SU-DHL-6 (cell line): ENCODE measurements at regions not wholly inside any gene's neighbourhood (a gene's known extent, or its start where the extent isn't known, plus 50 kb on each side); places are given as distances from the start of the nearest gene placed in this dataset.

Experiments
- H2AFZ ChIP-seq: fragments of 200-600 bp; sonication (generic); 2 replicates; pipeline ENCODE4 v1.6.1; 2014; ENCODE audit warnings: low read depth, mild to moderate bottlenecking, moderate library complexity, mixed read lengths, antibody characterized with exemption, low read length; ENCODE audit not compliant: severe bottlenecking
- H3F3A ChIP-seq: fragments of 200-600 bp; shearing (Covaris generic); 2 replicates; pipeline ENCODE4 v1.6.0; 2016; ENCODE audit warnings: antibody characterized with exemption, mild to moderate bottlenecking; ENCODE audit not compliant: insufficient read depth
- H3K27ac ChIP-seq: fragments of 200-600 bp; sonication (generic); 2 replicates; pipeline ENCODE4 v1.5.1; 2016; ENCODE audit warnings: low read depth, mild to moderate bottlenecking, low read length, moderate library complexity, mixed read lengths
- H3K27me3 ChIP-seq: fragments of 200-600 bp; sonication (generic), shearing (Covaris generic); 2 replicates; pipeline ENCODE4 v1.6.0; 2014; ENCODE audit warnings: mild to moderate bottlenecking, low read length
- H3K36me3 ChIP-seq: fragments of 200-600 bp; sonication (generic); 2 replicates; pipeline ENCODE4 v1.6.1; 2014; ENCODE audit warnings: mild to moderate bottlenecking, low read length, mixed read lengths
- H3K4me2 ChIP-seq: fragments of 300-600, 200-600 bp; shearing (Covaris generic), sonication (generic); 2 replicates; pipeline ENCODE4 v1.6.0; 2014; ENCODE audit warnings: low read length, low read depth, mild to moderate bottlenecking; ENCODE audit not compliant: poor library complexity, severe bottlenecking
- H3K4me3 ChIP-seq: fragments of 200-600 bp; sonication (generic); 2 replicates; pipeline ENCODE4 v1.5.1; 2014; ENCODE audit warnings: antibody characterized with exemption, low read length, mild to moderate bottlenecking, mixed read lengths; ENCODE audit not compliant: insufficient read depth, poor library complexity, severe bottlenecking
- H3K79me2 ChIP-seq: fragments of 200-600 bp; sonication (generic); 2 replicates; pipeline ENCODE4 v1.6.1; 2014; ENCODE audit warnings: mild to moderate bottlenecking, low read length, moderate library complexity; ENCODE audit not compliant: insufficient read depth
- H3K9ac ChIP-seq: fragments of 200-600 bp; sonication (generic); 2 replicates; pipeline ENCODE4 v1.7.0; 2014; ENCODE audit warnings: mild to moderate bottlenecking, low read length
- H3K9me2 ChIP-seq: fragments of 200-600 bp; sonication (generic); replicated peaks from 2 replicates; pipeline ENCODE4 v1.6.1; 2014; ENCODE audit warnings: low read length; ENCODE audit not compliant: insufficient read depth
- H3K9me3 ChIP-seq: fragments of 200-600 bp; sonication (generic); 2 replicates; pipeline ENCODE4 v1.6.1; 2014; ENCODE audit warnings: low read length, mixed read lengths; ENCODE audit not compliant: insufficient read depth
- H4K20me1 ChIP-seq: fragments of 200-600 bp; sonication (generic); 2 replicates; pipeline ENCODE4 v1.6.1; 2014; ENCODE audit warnings: low read depth, mild to moderate bottlenecking, antibody characterized with exemption, low read length, moderate library complexity, mixed read lengths
- CTCF ChIP-seq: fragments of 200-600 bp; sonication (generic); IDR thresholded peaks from one replicate; pipeline ENCODE4 v1.5.1; 2017; ENCODE audit warnings: antibody characterized with exemption, mild to moderate bottlenecking, low read length, moderate library complexity; ENCODE audit not compliant: insufficient read depth, poor library complexity, severe bottlenecking
- EZH2phosphoT487 ChIP-seq: fragments of 200-600 bp; sonication (generic), shearing (Covaris generic); conservative IDR thresholded peaks from 2 replicates; pipeline ENCODE4 v1.6.1; 2018; ENCODE audit warnings: mild to moderate bottlenecking, antibody characterized with exemption, low read length, moderate library complexity, mixed read lengths

- TF ChIP-seq EZH2phosphoT487 (no peak), CTCF (no peak)
- Histone ChIP-seq H3K27me3 (no peaks in the 10 kb centered on the region), H3K9ac (no peak overlapping the region), H3K36me3 (no peaks in the 10 kb centered on the region), H2AFZ (no peak overlapping the region), H3K79me2 (no peaks in the 10 kb centered on the region), H3K9me3 (no peaks in the 10 kb centered on the region), H3K4me3 (no peak overlapping the region), H3K9me2 (no peaks in the 10 kb centered on the region), H4K20me1 (no peaks in the 10 kb centered on the region), H3K27ac (no peak overlapping the region), H3F3A (no peaks in the 10 kb centered on the region), H3K4me2 (no peak overlapping the region)
These were observed 114.3 kb upstream of the TEX13C start for GRCh38 chrX:125205133-125205917.

GRCh38 chrX:125205918-125206665 is 113.6 kb upstream of the TEX13C start:
- H3K79me2 ChIP-seq: no peaks in the 10 kb centered on the region
- H3K27me3 ChIP-seq: no peaks in the 10 kb centered on the region
- no peak overlapping the region for H2AFZ ChIP-seq
- H3K9ac ChIP-seq: no peak overlapping the region
- H3K36me3 ChIP-seq: no peaks in the 10 kb centered on the region
- H3K27ac ChIP-seq: no peak overlapping the region
- no peak overlapping the region for H3K4me2 ChIP-seq
- H4K20me1 ChIP-seq: no peaks in the 10 kb centered on the region
- no peak for TF ChIP-seq CTCF
- H3K4me3 ChIP-seq: no peak overlapping the region
- no peaks in the 10 kb centered on the region for H3F3A ChIP-seq
- H3K9me2 ChIP-seq: no peaks in the 10 kb centered on the region
- no peaks in the 10 kb centered on the region for H3K9me3 ChIP-seq

- Histone ChIP-seq H3F3A (no peaks in the 10 kb centered on the region), H3K79me2 (no peaks in the 10 kb centered on the region), H4K20me1 (no peaks in the 10 kb centered on the region), H3K36me3 (no peaks in the 10 kb centered on the region), H3K27ac (no peak overlapping the region), H3K4me2 (no peak overlapping the region), H2AFZ (no peak overlapping the region), H3K9me3 (no peaks in the 10 kb centered on the region), H3K4me3 (no peak overlapping the region), H3K27me3 (no peaks in the 10 kb centered on the region), H3K9ac (no peak overlapping the region), H3K9me2 (no peaks in the 10 kb centered on the region)
- TF ChIP-seq EZH2phosphoT487 (no peak), CTCF (no peak)
These were observed 109.5 kb upstream of the TEX13C start for GRCh38 chrX:125210146-125210545.
